DND-41 (cell line): ENCODE measurements at regions not wholly inside any gene's neighbourhood (a gene's known extent, or its start where the extent isn't known, plus 50 kb on each side); places are given as distances from the start of the nearest gene placed in this dataset.

ENCODE experiments used
- ATAC-seq: fragments of 200-7000 bp; cut with Tn5 transposase; 3 replicates; pipeline ENCODE4 v1.9.1; 2021; ENCODE audit warnings: low read depth; ENCODE audit not compliant: insufficient read depth
- DNase-seq: peaks from one replicate; pipeline ENCODE4 v3.0.0-alpha.2; 2020
- H2AFZ ChIP-seq: 2 replicates; pipeline ENCODE4 v1.6.0; 2012; ENCODE audit warnings: low read depth, low read length
- H3K27ac ChIP-seq: 2 replicates; pipeline ENCODE4 v1.5.1; 2012; ENCODE audit warnings: low read length, inconsistent platforms
- H3K27me3 ChIP-seq: fragments of 200-600 bp; sonication (generic); 2 replicates; pipeline ENCODE4 v1.6.0; 2012; ENCODE audit warnings: low read length, mild to moderate bottlenecking, inconsistent platforms; ENCODE audit not compliant: insufficient read depth, poor library complexity
- H3K36me3 ChIP-seq: 2 replicates; pipeline ENCODE4 v1.5.1; 2012; ENCODE audit warnings: low read length, inconsistent platforms; ENCODE audit not compliant: insufficient read depth
- H3K4me1 ChIP-seq: 2 replicates; pipeline ENCODE4 v1.5.1; 2012; ENCODE audit warnings: mild to moderate bottlenecking, low read length; ENCODE audit not compliant: insufficient read depth
- H3K4me2 ChIP-seq: 2 replicates; pipeline ENCODE4 v1.6.0; 2012; ENCODE audit warnings: mild to moderate bottlenecking, moderate library complexity, low read length, inconsistent platforms; ENCODE audit not compliant: insufficient read depth
- H3K4me3 ChIP-seq, 2 experiments: fragments of 200-600 bp in 1 of 2; shearing (Covaris generic) in 1 of 2; 2 replicates each; pipeline ENCODE4 v1.5.1; 2012 to 2016; ENCODE audit warnings: inconsistent platforms in 2 of 2, low read length in 2 of 2, mild to moderate bottlenecking in 2 of 2, low read depth in 1 of 2, moderate library complexity in 1 of 2
- H3K79me2 ChIP-seq: 2 replicates; pipeline ENCODE4 v1.6.0; 2012; ENCODE audit warnings: low read length, inconsistent platforms; ENCODE audit not compliant: insufficient read depth
- H3K9ac ChIP-seq: 2 replicates; pipeline ENCODE4 v1.6.0; 2012; ENCODE audit warnings: low read depth, mild to moderate bottlenecking, inconsistent platforms, low read length, moderate library complexity
- H3K9me3 ChIP-seq: 2 replicates; pipeline ENCODE4 v1.5.1; 2012; ENCODE audit warnings: low read length, moderate library complexity, mild to moderate bottlenecking, inconsistent platforms; ENCODE audit not compliant: insufficient read depth, severe bottlenecking
- H4K20me1 ChIP-seq: 2 replicates; pipeline ENCODE4 v1.6.0; 2012; ENCODE audit warnings: low read length; ENCODE audit not compliant: insufficient read depth
- CTCF ChIP-seq: IDR thresholded peaks from 2 replicates; pipeline ENCODE4 v1.5.1; 2012; ENCODE audit warnings: borderline replicate concordance, low read length, moderate library complexity, mild to moderate bottlenecking; ENCODE audit not compliant: poor library complexity, severe bottlenecking; ENCODE audit errors: extremely low read depth
- EZH2 ChIP-seq: IDR thresholded peaks from 3 replicates; pipeline ENCODE4 v1.6.1; 2012; ENCODE audit warnings: borderline replicate concordance, low read depth, mild to moderate bottlenecking, moderate library complexity, low read length, inconsistent platforms; ENCODE audit not compliant: severe bottlenecking

- H3K4me2 ChIP-seq, result no peak overlapping the region
- peaks cover 10% of the 10 kb centered on the region; the same call in 1 of the 2 replicates for H3K36me3 ChIP-seq
- no peak for ATAC-seq
- H4K20me1 ChIP-seq, result no peaks in the 10 kb centered on the region
- no peak overlapping the region for H3K4me3 ChIP-seq
- H3K9me3 ChIP-seq, result peaks cover 47% of the 10 kb centered on the region
- H3K27ac ChIP-seq, result no peak overlapping the region
- TF ChIP-seq EZH2, result no peak
- TF ChIP-seq CTCF, result no peak
- H3K9ac ChIP-seq, result no peak overlapping the region
- no peak overlapping the region for H2AFZ ChIP-seq
- no peaks in the 10 kb centered on the region for H3K79me2 ChIP-seq
- no peaks in the 10 kb centered on the region for H3K27me3 ChIP-seq
- DNase-seq, result no peak
- peaks cover 7% of the 10 kb centered on the region; the same call in 1 of the 2 replicates for H3K4me1 ChIP-seq
Observed at GRCh38 chr19:28609091-28609755, 603.7 kb downstream of the UQCRFS1 start.

GRCh38 chr19:28608292-28608691 lies 604.7 kb downstream of the UQCRFS1 start:
- DNase-seq, result no peak
- no peaks in the 10 kb centered on the region for H3K27me3 ChIP-seq
- ATAC-seq, result no peak

GRCh38 chr19:28607066-28607583 lies 605.8 kb downstream of the UQCRFS1 start:
- TF ChIP-seq EZH2, result no peak
- no peak for TF ChIP-seq CTCF
- H3K9ac ChIP-seq, result no peak overlapping the region
- peak overlapping the region; percentile 55; the same call in 1 of the 2 replicates for H3K27ac ChIP-seq
- H3K4me3 ChIP-seq, result peak overlapping the region in 1 of 2 experiments; percentile 12; a peak in 1 of 4 replicates
- H3K4me1 ChIP-seq, result peaks cover 7% of the 10 kb centered on the region; the same call in 1 of the 2 replicates
- no peaks in the 10 kb centered on the region for H4K20me1 ChIP-seq
- H2AFZ ChIP-seq, result no peak overlapping the region
- no peaks in the 10 kb centered on the region for H3K79me2 ChIP-seq
- peaks cover 10% of the 10 kb centered on the region; the same call in 1 of the 2 replicates for H3K36me3 ChIP-seq
- no peak for ATAC-seq
- peaks cover 30% of the 10 kb centered on the region for H3K9me3 ChIP-seq
- no peak overlapping the region for H3K4me2 ChIP-seq
- no peaks in the 10 kb centered on the region for H3K27me3 ChIP-seq
- no peak for DNase-seq

More at GRCh38 chr19:28608292-28608691, 604.7 kb downstream of the UQCRFS1 start:
- peaks cover 7% of the 10 kb centered on the region; the same call in 1 of the 2 replicates for H3K4me1 ChIP-seq
- no peak for TF ChIP-seq CTCF
- no peak for TF ChIP-seq EZH2
- no peak overlapping the region for H3K27ac ChIP-seq
- H3K4me3 ChIP-seq, result no peak overlapping the region
- no peak overlapping the region for H3K4me2 ChIP-seq
- H3K9ac ChIP-seq, result no peak overlapping the region
- no peaks in the 10 kb centered on the region for H4K20me1 ChIP-seq
- no peak overlapping the region for H2AFZ ChIP-seq
- H3K79me2 ChIP-seq, result no peaks in the 10 kb centered on the region
- peaks cover 10% of the 10 kb centered on the region; the same call in 1 of the 2 replicates for H3K36me3 ChIP-seq
- peaks cover 38% of the 10 kb centered on the region for H3K9me3 ChIP-seq
